HEK293 (cell line): ENCODE measurements at regions not wholly inside any gene's neighbourhood (a gene's known extent, or its start where the extent isn't known, plus 50 kb on each side); places are given as distances from the start of the nearest gene placed in this dataset.

Source experiments
- CTCF ChIA-PET: fragments of 350-600 bp; formaldehyde crosslinking; extraction: SDS; loops from one replicate; lab custom pipeline; 2021; ENCODE audit warnings: antibody characterized with exemption; lab: Yijun Ruan, JAX
- POLR2A ChIA-PET: fragments of 300-600 bp; formaldehyde crosslinking; extraction: SDS; loops from one replicate; lab custom pipeline; 2020; ENCODE audit warnings: antibody characterized with exemption, inconsistent platforms; lab: Yijun Ruan, JAX
- H3K27ac ChIP-seq: fragments of 200-500 bp; sonication (Bioruptor generic); 2 replicates; pipeline ENCODE4 v1.5.1; 2014; ENCODE audit warnings: low read depth, low read length, control low read depth, inconsistent platforms; ENCODE audit errors: extremely low read depth
- H3K36me3 ChIP-seq, 2 experiments: fragments of 200-500 bp in 1 of 2; sonication (Bioruptor generic) in 1 of 2; 1 replicate in 1 of 2; 2 replicates in 1 of 2; pipeline ENCODE4 v1.5.1; 2014 to 2017; ENCODE audit warnings: inconsistent platforms in 2 of 2, low read length in 2 of 2; ENCODE audit not compliant: control insufficient read depth in 2 of 2, insufficient read depth in 1 of 2
- H3K4me1 ChIP-seq: fragments of 200-500 bp; sonication (Bioruptor generic); 2 replicates; pipeline ENCODE4 v1.5.1; 2014; ENCODE audit warnings: mild to moderate bottlenecking, low read length, inconsistent platforms; ENCODE audit not compliant: control insufficient read depth, insufficient read depth
- H3K4me3 ChIP-seq: 2 replicates; pipeline ENCODE4 v1.5.1; 2011; ENCODE audit warnings: low read depth, mild to moderate bottlenecking, control low read depth, low read length, moderate library complexity
- H3K9me3 ChIP-seq: fragments of 200-500 bp; sonication (Bioruptor generic); 2 replicates; pipeline ENCODE4 v1.5.1; 2014; ENCODE audit warnings: low read depth, low read length, inconsistent platforms; ENCODE audit not compliant: control insufficient read depth, insufficient read depth
- FEZF1 ChIP-seq: fragments of 450-650 bp; formaldehyde crosslinking; IDR thresholded peaks from 2 replicates; pipeline ENCODE4 v1.5.1; 2016; ENCODE audit warnings: missing biosample characterization, missing genetic modification characterization
- GLIS1 ChIP-seq: fragments of 450-650 bp; formaldehyde crosslinking; IDR thresholded peaks from 2 replicates; pipeline ENCODE4 v1.5.1; 2016; ENCODE audit warnings: missing biosample characterization, missing genetic modification characterization
- PRDM1 ChIP-seq: fragments of 450-650 bp; formaldehyde crosslinking; IDR thresholded peaks from 2 replicates; pipeline ENCODE4; 2016; ENCODE audit warnings: missing biosample characterization, missing genetic modification characterization
- REPIN1 ChIP-seq: fragments of 450-650 bp; formaldehyde crosslinking; IDR thresholded peaks from 2 replicates; pipeline ENCODE4 v1.5.1; 2017; ENCODE audit warnings: missing biosample characterization, missing genetic modification characterization, low read depth
- SCRT2 ChIP-seq: fragments of 450-650 bp; formaldehyde crosslinking; IDR thresholded peaks from 2 replicates; pipeline ENCODE4 v1.5.1; 2016; ENCODE audit warnings: missing biosample characterization, missing genetic modification characterization
- TCF7L2 ChIP-seq: IDR thresholded peaks from 2 replicates; pipeline ENCODE4 v1.6.1; 2011; ENCODE audit warnings: low read depth, mild to moderate bottlenecking, inconsistent platforms, low read length, moderate library complexity, borderline replicate concordance
- ZBTB44 ChIP-seq: fragments of 450-650 bp; IDR thresholded peaks from 2 replicates; pipeline ENCODE4 v1.5.1; 2018; ENCODE audit warnings: missing biosample characterization, mild to moderate bottlenecking, missing genetic modification characterization
- ZBTB49 ChIP-seq: fragments of 450-650 bp; formaldehyde crosslinking; IDR thresholded peaks from 2 replicates; pipeline ENCODE4 v1.5.1; 2016; ENCODE audit warnings: missing biosample characterization, missing genetic modification characterization, low read depth
- ZBTB6 ChIP-seq: fragments of 450-650 bp; formaldehyde crosslinking; IDR thresholded peaks from 2 replicates; pipeline ENCODE4 v1.5.1; 2017; ENCODE audit warnings: missing biosample characterization, missing genetic modification characterization
- ZEB2 ChIP-seq: fragments of 450-650 bp; formaldehyde crosslinking; IDR thresholded peaks from 2 replicates; pipeline ENCODE4 v1.5.1; 2016; ENCODE audit warnings: missing biosample characterization, missing genetic modification characterization
- ZNF114 ChIP-seq: fragments of 450-650 bp; formaldehyde crosslinking; IDR thresholded peaks from 2 replicates; pipeline ENCODE4 v1.5.0; 2017; ENCODE audit warnings: missing biosample characterization, missing genetic modification characterization
- ZNF2 ChIP-seq: fragments of 450-650 bp; formaldehyde crosslinking; IDR thresholded peaks from 2 replicates; pipeline ENCODE4 v1.5.1; 2016; ENCODE audit warnings: missing biosample characterization, missing genetic modification characterization
- ZNF221 ChIP-seq: fragments of 450-650 bp; formaldehyde crosslinking; IDR thresholded peaks from 2 replicates; pipeline ENCODE4 v1.5.1; 2017; ENCODE audit warnings: missing biosample characterization, missing genetic modification characterization, borderline replicate concordance
- ZNF398 ChIP-seq: fragments of 450-650 bp; formaldehyde crosslinking; IDR thresholded peaks from 2 replicates; pipeline ENCODE4 v1.5.1; 2017; ENCODE audit warnings: missing biosample characterization, missing genetic modification characterization
- ZNF513 ChIP-seq: fragments of 450-650 bp; IDR thresholded peaks from 2 replicates; pipeline ENCODE4 v1.5.1; 2018; ENCODE audit warnings: missing biosample characterization, missing genetic modification characterization
- ZNF521 ChIP-seq: fragments of 450-650 bp; formaldehyde crosslinking; IDR thresholded peaks from 2 replicates; pipeline ENCODE4 v1.5.1; 2017; ENCODE audit warnings: missing biosample characterization, mild to moderate bottlenecking, missing genetic modification characterization
- ZNF561 ChIP-seq: fragments of 450-650 bp; IDR thresholded peaks from 2 replicates; pipeline ENCODE4 v1.5.1; 2018; ENCODE audit warnings: missing biosample characterization, missing genetic modification characterization, borderline replicate concordance
- ZNF626 ChIP-seq: fragments of 450-650 bp; sonication (Bioruptor Pico); formaldehyde crosslinking; IDR thresholded peaks from 2 replicates; pipeline ENCODE4 v1.5.1; 2018; ENCODE audit warnings: missing biosample characterization, missing genetic modification characterization, inconsistent platforms

GRCh38 chr21:27101523-27101922, 134.6 kb upstream of the ADAMTS5 start:
- TF ChIP-seq ZBTB6 (tag by site-specific recombination), result no peak
- TF ChIP-seq ZNF114, result no peak
- TF ChIP-seq ZNF521 (tag by site-specific recombination), result no peak
- TF ChIP-seq REPIN1 (tag by site-specific recombination), result no peak
- TF ChIP-seq ZNF626, result no peak
- no peak for TF ChIP-seq ZBTB44 (tag by site-specific recombination)
- TF ChIP-seq ZNF513 (tag by site-specific recombination), result no peak
- TF ChIP-seq FEZF1 (tag by site-specific recombination), result no peak
- no peak for TF ChIP-seq ZNF561 (tag by site-specific recombination)
- no peak for TF ChIP-seq PRDM1 (tag by site-specific recombination)
- no peak for TF ChIP-seq ZNF398
- no peak for TF ChIP-seq TCF7L2
- no peak for TF ChIP-seq ZNF2 (tag by site-specific recombination)
- no peak for TF ChIP-seq ZEB2 (tag by site-specific recombination)
- TF ChIP-seq ZNF221 (tag by site-specific recombination), result no peak
- TF ChIP-seq, all 188 proteins: peak for 0
- H3K4me3 ChIP-seq, result no peak overlapping the region
- CTCF ChIA-PET, result interaction anchor here (0.7 kb wide), 1 partner anchor 930 kb away, joined by 3 read pairs; no protein-coding TSS in a partner anchor
- no peak overlapping the region for H3K27ac ChIP-seq
- no peaks in the 10 kb centered on the region for H3K9me3 ChIP-seq
- POLR2A ChIA-PET, result no interaction called here
- no peaks in the 10 kb centered on the region for H3K4me1 ChIP-seq
- no peaks in the 10 kb centered on the region for H3K36me3 ChIP-seq

- ChIA-PET CTCF (no interaction called here), POLR2A (no interaction called here)
- TF ChIP-seq SCRT2 (tag by site-specific recombination) (0 out of 2 replicates have a peak, but pooled peaks have one; percentile 21), ZBTB49 (tag by site-specific recombination) (no peak), GLIS1 (tag by site-specific recombination) (no peak)
- H3K9me3 ChIP-seq, result no peaks in the 10 kb centered on the region
- H3K4me1 ChIP-seq, result no peaks in the 10 kb centered on the region
- H3K4me3 ChIP-seq, result no peak overlapping the region
- no peak overlapping the region for H3K27ac ChIP-seq
- H3K36me3 ChIP-seq, result no peaks in the 10 kb centered on the region
These were observed 127.5 kb upstream of the ADAMTS5 start for GRCh38 chr21:27094184-27094948.
